ENCODE measurements at regions not wholly inside any gene's neighbourhood (a gene's known extent, or its start where the extent isn't known, plus 50 kb on each side); places are given as distances from the start of the nearest gene placed in this dataset.

GRCh38 chr2:158048327-158048726, 53.3 kb upstream of the UPP2 start:
- no peak for TF ChIP-seq CTCF (IDR thresholded peaks at IDR 0.05)
- TF ChIP-seq POLR2A (IDR thresholded peaks at IDR 0.05): no peak
- TF ChIP-seq POLR2AphosphoS5 (IDR thresholded peaks at IDR 0.05): no peak

Measured in prostate gland (tissue), 2 donors.